Astrocyte (in vitro differentiated cells and primary cell): ENCODE measurements at regions not wholly inside any gene's neighbourhood (a gene's known extent, or its start where the extent isn't known, plus 50 kb on each side); places are given as distances from the start of the nearest gene placed in this dataset.
"Not testable (repeated sequence)": the region's sequence is repeated elsewhere in the genome, so short reads cannot be mapped to it uniquely, and the experiment has no call there.

Experiments used
- EZH2 ChIP-seq: IDR thresholded peaks from 2 replicates; pipeline ENCODE4 v1.6.1; 2012; ENCODE audit warnings: mild to moderate bottlenecking, low read length, inconsistent platforms; ENCODE audit not compliant: insufficient read depth
- TF ChIP-seq, protein P1 (sequence below): IDR thresholded peaks from 2 replicates; pipeline ENCODE4 v1.5.1; 2011; ENCODE audit warnings: low read depth, mild to moderate bottlenecking, inconsistent platforms, low read length, moderate library complexity; ENCODE audit not compliant: insufficient read depth

DNA sequence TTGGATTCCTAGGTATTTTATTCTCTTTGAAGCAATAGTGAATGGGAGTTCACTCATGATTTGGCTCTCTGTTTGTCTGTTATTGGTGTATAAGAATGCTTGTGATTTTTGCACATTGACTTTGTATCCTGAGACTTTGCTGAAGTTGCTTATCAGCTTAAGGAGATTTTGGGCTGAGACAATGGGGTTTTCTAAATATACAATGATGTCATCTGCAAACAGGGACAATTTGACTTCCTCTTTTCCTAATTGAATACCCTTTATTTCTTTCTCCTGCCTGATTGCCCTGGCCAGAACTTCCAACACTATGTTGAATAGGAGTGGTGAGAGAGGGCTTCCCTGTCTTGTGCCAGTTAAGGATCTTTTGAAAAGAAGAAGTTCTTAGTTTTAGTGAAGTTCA, 114.4 kb upstream of the TNPO1 start:
- TF ChIP-seq, protein P1, sequence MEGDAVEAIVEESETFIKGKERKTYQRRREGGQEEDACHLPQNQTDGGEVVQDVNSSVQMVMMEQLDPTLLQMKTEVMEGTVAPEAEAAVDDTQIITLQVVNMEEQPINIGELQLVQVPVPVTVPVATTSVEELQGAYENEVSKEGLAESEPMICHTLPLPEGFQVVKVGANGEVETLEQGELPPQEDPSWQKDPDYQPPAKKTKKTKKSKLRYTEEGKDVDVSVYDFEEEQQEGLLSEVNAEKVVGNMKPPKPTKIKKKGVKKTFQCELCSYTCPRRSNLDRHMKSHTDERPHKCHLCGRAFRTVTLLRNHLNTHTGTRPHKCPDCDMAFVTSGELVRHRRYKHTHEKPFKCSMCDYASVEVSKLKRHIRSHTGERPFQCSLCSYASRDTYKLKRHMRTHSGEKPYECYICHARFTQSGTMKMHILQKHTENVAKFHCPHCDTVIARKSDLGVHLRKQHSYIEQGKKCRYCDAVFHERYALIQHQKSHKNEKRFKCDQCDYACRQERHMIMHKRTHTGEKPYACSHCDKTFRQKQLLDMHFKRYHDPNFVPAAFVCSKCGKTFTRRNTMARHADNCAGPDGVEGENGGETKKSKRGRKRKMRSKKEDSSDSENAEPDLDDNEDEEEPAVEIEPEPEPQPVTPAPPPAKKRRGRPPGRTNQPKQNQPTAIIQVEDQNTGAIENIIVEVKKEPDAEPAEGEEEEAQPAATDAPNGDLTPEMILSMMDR, result not testable (repeated sequence)
- not testable (repeated sequence) for TF ChIP-seq EZH2
